ENCODE measurements at regions not wholly inside any gene's neighbourhood (a gene's known extent, or its start where the extent isn't known, plus 50 kb on each side); places are given as distances from the start of the nearest gene placed in this dataset.
"Not testable (repeated sequence)": the region's sequence is repeated elsewhere in the genome, so short reads cannot be mapped to it uniquely, and the experiment has no call there.

DNA sequence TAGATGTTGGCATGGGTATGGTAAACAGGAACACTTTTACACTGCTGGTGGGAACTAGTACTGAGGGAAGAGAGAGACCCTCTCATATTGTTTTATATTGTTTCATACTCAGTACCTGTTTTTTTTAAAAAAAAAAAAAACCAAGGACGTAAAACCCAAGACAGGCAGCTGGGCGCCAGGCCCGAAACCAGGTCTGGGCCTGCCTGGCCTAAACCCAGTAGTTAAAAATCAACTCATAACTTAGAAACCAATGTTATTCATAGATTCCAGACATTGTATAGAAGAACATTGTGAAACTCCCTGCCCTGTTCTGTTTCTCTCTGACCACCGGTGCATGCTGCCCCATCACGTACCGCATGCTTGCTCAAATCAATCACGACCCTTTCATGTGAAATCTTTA is 125.5 kb downstream of the FAM170A start:
- TF ChIP-seq, protein P1, sequence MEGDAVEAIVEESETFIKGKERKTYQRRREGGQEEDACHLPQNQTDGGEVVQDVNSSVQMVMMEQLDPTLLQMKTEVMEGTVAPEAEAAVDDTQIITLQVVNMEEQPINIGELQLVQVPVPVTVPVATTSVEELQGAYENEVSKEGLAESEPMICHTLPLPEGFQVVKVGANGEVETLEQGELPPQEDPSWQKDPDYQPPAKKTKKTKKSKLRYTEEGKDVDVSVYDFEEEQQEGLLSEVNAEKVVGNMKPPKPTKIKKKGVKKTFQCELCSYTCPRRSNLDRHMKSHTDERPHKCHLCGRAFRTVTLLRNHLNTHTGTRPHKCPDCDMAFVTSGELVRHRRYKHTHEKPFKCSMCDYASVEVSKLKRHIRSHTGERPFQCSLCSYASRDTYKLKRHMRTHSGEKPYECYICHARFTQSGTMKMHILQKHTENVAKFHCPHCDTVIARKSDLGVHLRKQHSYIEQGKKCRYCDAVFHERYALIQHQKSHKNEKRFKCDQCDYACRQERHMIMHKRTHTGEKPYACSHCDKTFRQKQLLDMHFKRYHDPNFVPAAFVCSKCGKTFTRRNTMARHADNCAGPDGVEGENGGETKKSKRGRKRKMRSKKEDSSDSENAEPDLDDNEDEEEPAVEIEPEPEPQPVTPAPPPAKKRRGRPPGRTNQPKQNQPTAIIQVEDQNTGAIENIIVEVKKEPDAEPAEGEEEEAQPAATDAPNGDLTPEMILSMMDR (conservative IDR thresholded peaks at IDR 0.05 in 1 of 2, IDR thresholded peaks at IDR 0.05 in 1 of 2; ENCODE audit: low read depth in 1 of 2, low read length in 2 of 2) = not testable (repeated sequence)
- TF ChIP-seq EZH2 (IDR thresholded peaks at IDR 0.05; ENCODE audit: low read length, missing control alignments) = not testable (repeated sequence)
